Left kidney (tissue), 1 donor: ENCODE measurements at regions not wholly inside any gene's neighbourhood (a gene's known extent, or its start where the extent isn't known, plus 50 kb on each side); places are given as distances from the start of the nearest gene placed in this dataset.

ENCODE experiments used
- DNase-seq: peaks from one replicate; pipeline ENCODE4 v3.0.0-alpha.2; 2013

GRCh38 chr1:191589536-191589935 lies 568.7 kb upstream of the RGS18 start:
- no peak for DNase-seq

DNA sequence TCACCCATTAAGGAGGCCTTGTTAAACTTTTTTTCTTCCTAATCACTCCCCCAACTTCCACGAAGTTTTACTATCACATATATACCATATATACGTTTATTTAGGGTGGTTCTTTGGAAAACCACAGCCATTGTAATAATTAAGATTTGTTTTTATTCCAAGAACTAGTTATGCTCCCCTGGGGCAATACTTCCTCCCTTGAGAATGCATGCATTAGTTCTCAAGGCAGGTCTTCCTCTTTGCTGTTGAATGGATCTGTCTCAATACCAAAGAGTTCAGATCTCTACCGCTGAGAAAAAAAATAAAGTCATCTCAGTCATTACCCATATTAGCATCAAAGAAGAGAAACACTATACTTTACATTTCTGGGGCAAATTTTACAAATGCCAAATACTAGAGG lies 567.7 kb upstream of the RGS18 start:
- no peak for DNase-seq

- no peak for DNase-seq
Measured at GRCh38 chr1:191592039-191592438, 566.2 kb upstream of the RGS18 start.

DNA sequence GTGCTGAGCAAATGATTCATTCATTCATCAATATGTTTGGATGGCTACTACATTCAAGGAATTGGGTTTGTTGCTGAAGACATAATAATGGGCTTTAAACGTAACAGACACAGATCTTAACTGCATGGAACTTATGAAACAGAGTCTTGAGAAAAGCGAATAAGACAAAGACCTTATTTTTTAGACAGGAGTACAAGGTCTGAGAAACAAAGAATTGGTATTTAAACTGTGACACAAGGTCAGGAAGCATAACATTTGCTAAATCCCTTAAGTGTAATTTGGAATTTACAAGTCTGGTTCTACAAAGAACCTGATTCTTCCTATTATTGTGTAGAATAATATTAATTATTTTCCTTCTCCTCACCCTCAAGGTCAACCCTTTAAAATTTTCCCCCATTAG lies 565.4 kb upstream of the RGS18 start:
- DNase-seq, result no peak

DNA sequence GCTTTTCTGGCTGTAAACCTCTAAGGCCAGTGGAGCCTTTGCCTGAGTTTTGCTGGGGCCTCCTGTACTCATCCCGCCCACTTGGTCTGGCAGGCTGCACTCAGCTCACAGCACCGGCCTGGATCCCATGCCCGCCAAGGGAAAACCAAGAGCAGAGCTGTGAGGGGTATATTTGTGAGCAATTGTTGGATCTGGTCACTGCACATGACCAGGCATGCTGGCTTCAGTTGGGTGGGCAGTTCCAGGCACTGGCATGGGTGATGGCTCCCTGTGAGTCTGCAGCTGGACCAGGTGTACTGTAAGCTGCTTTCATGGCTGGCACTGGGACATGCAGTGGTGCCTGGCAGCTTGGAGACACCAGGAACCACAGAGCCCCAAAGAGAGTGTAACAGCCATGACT lies 563.1 kb upstream of the RGS18 start:
- no peak for DNase-seq

GRCh38 chr1:191608367-191608766 lies 549.9 kb upstream of the RGS18 start:
- no peak for DNase-seq

DNA sequence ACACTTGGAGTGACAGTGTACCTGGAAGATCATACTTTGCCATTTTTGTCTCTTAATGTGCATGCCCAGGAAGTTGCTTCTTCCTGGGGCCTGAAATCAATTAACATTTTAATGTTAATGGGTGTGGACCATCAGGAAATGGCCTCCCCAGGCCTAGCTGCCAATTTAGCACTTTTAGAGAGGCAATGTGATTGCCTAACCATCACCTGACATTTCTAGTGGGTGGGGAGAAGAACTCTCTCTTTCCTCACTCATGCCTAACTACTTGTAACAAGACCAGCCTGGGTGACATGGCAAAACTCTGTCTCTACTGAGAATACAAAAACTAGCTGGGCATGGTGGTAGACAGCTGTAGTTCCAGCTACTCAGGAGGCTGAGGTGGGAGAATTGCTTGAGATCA lies 549.0 kb upstream of the RGS18 start:
- no peak for DNase-seq

- no peak for DNase-seq
Measured at GRCh38 chr1:191615101-191615821, 543.0 kb upstream of the RGS18 start.

GRCh38 chr1:191618181-191618580 lies 540.1 kb upstream of the RGS18 start:
- no peak for DNase-seq

DNA sequence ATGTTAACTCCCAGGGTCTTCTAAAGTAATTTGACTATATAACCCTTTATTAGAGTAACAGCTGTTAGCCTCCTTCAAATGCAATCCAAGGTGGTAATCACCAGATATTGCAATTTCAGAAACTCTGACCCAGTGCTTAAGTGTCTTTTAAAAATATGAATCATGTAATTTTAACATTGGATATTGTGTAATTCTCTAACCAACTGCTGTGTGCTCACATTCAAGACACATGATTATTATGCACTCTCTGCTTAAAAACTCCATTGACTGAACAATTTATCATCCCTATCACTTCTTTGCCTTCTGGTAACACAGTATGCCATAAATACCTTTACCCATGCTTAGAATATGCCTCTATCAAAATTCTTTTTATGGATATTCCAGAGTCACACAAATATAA lies 537.4 kb upstream of the RGS18 start:
- no peak for DNase-seq

DNA sequence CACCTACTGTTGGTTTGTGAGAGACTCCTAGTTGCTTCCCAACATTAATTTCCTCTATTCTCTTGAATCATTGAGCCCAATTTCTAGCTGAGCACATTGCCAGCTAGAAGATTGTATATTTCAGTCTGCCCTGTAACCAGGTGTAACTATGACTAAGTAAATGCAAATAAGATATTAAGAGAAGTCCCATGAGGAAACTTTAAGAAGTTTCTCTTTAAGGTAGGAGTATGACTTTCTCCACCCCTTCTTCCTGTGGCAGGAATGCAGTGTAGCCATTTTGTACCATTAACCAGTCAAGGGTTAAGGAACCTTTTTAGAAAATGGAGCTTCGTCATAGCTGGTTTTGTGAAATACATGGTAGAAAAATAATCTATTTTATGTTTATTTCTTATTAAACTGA lies 534.2 kb upstream of the RGS18 start:
- DNase-seq, result no peak

DNA sequence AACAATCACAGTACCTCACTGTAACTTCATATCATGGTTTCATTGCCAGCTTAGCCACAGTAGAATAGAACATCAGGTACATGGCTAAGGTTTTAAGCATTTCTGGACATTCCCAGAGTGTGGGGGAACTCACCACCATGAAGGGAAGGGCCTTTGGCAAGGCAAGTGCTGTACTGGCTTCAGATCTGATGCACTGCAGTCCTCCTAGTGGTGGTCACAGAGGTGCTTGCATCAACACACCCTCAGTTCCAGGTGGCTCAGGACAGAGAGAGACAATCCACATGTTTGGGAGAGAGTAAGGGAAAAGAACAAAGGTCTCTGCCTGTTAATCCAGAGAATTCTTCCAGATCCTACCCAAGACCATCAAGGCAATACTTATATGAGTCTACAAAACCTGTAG lies 528.4 kb upstream of the RGS18 start:
- no peak for DNase-seq

- DNase-seq, result no peak
Measured at GRCh38 chr1:191634801-191635508, 523.3 kb upstream of the RGS18 start.

- DNase-seq, result no peak
Measured at GRCh38 chr1:191636345-191636744, 521.9 kb upstream of the RGS18 start.

- no peak for DNase-seq
Measured at GRCh38 chr1:191641420-191642260, 516.6 kb upstream of the RGS18 start.

GRCh38 chr1:191643060-191643459 lies 515.2 kb upstream of the RGS18 start:
- DNase-seq, result no peak

DNA sequence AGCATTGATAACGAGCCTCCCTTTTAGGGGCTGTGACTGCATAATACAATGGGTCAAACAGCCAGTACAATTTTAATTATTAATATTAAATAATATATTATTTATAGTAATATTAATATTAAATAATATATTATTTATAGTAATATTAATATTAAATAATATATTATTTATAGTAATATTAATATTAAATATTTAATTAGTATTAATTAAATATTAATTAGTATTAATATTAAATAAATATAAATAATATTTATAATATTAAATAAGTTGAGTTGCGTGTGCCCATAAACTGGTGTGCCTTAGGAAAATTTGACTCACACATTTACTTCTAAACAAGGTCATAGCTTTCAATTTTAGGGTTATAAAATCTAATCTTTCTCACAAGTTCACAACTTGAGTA lies 509.3 kb upstream of the RGS18 start:
- no peak for DNase-seq

DNA sequence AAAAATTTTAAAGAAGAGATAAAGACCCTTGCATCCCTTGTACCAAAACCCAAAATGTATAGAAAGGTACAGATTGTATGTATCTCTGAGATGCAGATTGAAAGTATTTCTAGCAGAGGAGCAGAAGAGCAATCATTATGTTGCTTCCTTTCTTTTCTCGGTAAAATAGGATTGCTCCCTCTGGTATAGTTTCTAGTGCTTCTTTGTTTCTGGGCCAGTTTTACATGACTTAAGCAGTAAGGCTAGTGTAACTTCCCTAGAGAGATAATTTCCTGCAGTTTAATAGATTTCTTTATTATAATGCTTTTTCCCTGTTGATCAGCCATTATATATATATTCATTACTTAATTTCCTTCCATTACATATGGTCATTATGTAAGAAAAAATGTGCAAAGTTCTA lies 496.2 kb upstream of the RGS18 start:
- no peak for DNase-seq

- no peak for DNase-seq
Measured at GRCh38 chr1:191662746-191663145, 495.5 kb upstream of the RGS18 start.

GRCh38 chr1:191668525-191668924 lies 489.7 kb upstream of the RGS18 start:
- no peak for DNase-seq

DNA sequence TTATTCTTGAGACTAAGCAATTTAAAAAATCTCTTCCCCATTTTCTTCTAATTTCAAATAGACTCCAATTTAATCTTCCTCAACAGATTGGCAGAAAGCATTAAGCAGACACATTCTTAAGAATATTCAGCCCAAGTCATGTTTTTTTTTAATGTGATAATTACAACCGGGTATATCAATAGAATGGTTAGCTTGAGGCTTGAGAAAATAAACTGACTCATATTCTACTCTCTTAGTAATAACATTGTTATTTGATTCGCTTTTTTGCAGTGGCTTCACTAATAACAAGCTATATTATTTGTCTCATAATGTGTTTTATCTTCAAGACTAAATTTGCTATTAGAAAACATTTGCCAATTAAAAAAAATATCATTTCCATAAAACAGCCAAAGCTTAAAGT lies 488.6 kb upstream of the RGS18 start:
- DNase-seq, result no peak

DNA sequence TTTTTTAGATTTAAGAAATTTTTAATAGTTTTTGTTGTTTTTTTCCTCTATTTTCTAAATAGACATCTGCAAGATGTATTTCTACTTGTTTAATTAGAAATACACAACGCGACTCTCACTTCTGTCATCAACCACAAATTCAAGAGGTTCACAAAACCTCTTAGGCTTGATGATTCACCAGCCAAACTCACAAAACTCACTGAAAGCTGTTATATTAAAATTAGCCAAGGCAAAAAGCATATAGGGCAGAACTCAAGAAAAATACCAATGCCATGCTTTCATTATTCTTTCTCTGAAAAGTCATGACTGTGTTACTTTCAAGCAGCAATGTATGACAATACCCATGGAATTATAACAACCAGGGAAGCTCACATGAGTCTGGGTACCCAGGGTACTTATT lies 487.0 kb upstream of the RGS18 start:
- no peak for DNase-seq

DNA sequence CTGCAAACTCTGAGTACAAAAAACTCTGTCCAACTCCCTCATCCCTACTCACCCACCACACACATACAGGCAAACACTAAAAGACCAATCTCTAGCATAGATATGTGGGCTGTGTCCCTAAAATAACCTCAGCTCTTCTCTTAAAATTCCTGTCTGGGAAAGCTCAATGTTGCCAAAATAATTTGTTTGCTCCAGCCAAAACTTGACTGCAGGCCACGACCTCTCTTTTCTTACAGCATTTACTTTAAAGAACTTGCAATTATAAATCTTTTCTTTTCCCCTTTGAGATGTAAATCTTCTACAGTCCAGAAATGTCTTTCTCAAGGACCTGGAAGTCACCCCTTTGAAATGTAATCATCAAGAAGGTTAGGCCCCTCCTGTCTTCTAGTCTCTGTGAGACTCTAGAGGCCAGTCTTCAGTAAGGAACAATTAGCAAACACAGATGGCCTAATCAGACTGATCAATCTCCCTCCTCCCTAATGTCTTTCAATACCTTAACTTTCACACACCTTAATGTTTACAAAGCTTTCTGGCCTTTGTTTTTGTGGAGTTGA lies 483.6 kb upstream of the RGS18 start:
- DNase-seq, result peak; percentile 14
